Cerebellar nuclear complex (tissue), 1 donor: ENCODE measurements at regions not wholly inside any gene's neighbourhood (a gene's known extent, or its start where the extent isn't known, plus 50 kb on each side); places are given as distances from the start of the nearest gene placed in this dataset.
"Not testable (repeated sequence)": the region's sequence is repeated elsewhere in the genome, so short reads cannot be mapped to it uniquely, and the experiment has no call there.

Experiments used
- DNase-seq, 2 experiments: peaks; one replicate each; lab custom pipeline; 2025; lab: John Stamatoyannopoulos, UW

DNA sequence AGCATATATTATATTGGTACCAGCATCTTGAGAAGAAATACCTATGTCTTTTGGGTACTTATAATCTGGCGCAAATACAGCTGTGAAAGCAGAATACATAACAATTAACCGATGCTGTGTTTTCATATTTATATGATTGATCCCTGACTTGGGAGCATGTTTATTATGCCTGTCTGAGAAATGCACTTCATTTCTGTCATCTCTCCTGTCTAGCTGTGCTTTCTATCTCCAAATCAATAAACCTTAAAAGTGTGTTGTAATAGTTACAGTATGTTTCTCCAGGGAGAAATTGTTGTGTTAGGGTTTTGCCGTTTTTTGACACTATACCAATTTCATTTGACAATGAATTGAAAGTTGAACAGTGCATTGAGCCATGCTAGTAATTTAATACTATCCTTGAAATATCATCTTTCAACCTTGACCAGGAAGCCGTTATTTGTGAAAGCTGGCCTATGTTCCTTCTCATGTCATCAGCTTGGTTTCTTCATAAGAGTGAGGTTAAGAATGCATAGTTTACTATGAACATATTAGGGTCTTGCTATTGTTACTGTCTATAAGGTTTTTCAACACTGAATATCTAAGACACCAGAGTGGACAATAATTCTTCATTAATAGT is 206.2 kb upstream of the PCDH18 start:
- DNase-seq: no peak

DNA sequence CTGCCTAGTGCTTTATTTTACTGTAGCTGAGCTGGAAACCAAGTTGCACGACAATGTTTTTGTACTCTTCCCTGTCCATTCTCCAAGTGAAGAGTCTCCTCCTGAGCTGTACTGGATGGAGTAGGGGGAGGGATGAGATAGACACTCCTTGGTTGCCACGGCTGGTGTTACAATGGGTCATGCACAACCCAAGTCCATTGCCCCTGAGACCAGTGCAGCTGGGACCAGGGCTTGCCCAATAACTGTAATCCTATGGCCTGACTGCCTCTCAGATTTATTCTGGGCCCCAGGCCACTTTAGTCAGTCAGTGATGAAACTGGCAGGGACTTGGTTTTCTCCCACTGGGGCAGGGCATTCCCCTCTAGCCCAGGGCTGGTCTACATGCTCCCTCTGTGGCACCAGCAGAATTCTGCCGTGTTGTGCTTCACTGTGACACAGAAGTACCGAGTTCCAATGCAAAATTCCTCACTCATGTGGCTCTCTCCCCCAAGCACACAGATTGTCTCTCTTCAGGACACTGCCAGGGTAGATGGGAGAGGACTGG is 203.3 kb upstream of the PCDH18 start:
- DNase-seq: no peak

DNA sequence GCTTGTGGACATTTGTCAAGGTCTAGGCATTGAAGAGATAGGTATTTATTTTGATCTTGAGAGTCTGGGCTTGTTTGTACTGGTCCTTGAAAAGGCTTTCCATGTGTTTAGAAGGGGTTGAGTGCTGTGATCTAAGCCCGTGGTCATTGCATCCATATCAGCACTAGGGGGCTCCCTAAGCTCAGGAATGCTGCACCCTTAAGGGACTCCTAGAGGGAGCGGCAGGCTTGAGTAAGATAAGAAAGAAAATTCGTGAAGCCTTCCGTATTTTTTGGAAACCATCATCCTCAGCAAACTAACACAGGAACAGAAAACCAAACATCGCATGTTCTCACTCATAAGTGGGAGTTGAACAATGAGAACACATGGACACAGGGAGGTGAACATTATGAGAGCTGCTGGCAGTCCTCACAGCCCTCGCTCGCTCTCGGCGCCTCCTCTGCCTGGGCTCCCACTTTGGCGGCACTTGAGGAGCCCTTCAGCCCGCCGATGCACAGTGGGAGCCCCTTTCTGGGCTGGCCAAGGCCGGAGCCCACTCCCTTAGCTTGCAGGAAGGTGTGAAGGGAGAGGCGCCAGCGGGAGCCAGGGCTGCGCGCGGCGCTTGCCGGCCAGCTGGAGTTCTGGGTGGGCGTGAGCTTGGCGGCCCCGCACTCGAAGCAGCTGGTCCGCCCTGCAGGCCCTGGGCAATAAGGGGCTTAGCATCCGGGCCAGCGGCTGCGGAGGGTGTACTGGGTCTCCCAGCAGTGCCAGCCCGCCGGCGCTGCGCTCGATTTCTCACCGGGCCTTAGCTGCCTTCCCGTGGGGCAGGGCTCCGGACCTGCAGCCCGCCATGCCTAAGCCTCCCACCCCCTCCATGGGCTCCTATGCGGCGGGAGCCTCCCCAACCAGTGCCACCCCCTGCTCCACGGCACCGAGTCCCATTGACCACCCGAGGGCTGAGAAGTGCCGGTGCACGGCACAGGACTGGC is 201.2 kb upstream of the PCDH18 start:
- DNase-seq: not testable (repeated sequence)

DNA sequence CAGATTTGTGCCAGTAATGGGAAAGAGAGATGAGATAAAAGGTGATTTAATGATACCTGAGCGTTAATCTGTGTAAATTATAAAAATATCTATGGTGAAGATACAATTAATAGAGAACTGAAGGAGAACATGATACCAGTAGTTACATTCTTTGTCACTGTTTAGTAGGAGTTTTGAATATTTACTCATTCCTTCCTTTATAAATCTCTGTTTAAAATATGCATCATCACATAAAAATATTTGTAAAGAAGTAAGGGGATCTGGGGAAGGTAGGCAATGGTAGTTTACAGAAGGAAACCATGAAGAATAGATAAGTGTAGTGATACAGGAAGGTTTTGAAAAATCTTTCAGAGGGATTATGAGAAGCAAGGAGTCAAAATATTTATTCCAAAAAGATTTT is 190.6 kb upstream of the PCDH18 start:
- no peak for DNase-seq

DNA sequence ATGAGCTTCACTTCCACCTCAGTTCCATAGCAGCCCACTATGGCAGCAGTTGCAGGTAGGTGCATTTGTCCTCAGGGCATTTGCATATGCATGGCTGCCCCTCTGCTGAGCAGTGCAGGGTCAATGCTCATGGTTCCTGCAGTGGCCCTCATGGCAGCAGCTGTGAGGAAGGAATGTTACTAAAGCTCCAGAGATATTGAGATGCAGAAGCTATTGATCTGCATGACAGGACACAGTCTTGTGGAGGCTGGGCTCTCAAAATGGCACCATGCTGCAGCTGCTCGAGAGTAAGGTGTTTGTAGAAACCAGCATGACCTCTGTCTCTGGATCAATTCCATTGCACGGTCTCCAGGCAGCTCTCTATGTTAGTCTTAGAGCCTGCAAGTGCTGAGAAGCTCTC is 179.2 kb upstream of the PCDH18 start:
- DNase-seq: no peak

DNA sequence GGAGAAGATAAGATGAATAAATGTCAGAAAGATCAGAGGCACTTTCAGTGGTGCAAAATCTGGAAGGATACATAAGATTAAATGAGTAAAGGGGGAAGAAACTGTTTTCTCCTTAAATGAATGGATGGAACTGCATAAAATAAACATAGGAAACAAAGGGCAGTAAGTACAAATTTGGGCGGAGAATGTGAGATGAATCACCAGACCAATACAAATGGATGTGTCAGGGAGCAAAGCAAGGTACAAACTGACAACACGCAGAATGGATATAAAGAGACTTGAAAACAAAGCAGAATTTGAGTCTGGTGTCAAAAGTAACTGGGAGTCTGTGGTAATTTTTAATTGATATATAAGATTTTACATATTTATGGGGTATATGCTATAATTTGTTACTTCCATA is 175.3 kb upstream of the PCDH18 start:
- DNase-seq: no peak

DNA sequence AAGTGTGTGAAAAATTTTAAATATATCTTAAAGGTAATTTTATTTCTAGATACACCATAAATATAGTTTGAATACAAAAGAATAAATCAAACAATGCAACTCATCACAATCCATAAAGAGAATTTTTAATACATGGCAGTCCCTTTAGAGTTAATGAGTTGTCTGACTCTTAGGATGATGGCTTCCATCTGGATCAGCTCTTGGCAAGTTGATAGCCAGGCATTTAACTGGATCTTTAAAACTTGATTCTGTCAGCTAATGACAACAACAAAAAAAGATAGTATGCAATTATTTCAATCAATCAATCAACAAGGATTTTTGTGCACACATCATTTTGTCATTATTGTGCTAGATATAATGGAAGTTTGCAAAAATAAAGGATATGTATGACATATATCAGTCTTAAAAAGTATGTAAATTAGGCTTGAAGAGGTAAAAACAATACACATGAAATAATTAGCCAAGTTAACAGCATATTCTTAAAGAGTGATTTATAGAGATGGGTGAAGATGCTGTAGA is 174.9 kb upstream of the PCDH18 start:
- no peak for DNase-seq

DNA sequence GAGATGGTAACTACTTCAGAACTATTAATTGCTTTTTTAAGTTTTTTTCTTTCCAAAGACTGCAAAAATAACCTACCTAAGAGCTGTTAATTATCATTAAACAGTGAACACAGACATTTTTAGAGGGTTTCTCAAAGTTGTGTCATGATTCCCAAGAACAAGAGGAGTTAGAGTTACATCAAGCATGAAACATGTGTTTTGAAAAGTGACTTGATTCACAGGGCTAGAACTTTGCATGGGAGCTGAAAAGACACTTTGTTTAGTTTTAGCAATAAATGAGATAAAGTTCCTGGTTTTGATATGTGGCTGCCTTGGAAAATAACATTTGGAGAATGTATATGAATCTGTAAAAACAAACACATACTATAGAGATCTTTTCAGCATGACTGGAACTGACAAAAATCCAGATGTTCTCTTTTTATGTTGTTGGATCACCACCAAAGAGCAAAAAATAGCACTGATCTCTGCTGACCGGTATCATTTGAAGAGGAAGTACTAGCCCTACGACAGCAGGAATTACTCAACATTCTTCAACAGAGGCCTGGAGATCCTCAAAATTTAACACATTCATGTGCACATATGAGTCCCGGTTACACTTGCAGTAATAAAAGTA is 173.0 kb upstream of the PCDH18 start:
- no peak for DNase-seq

DNA sequence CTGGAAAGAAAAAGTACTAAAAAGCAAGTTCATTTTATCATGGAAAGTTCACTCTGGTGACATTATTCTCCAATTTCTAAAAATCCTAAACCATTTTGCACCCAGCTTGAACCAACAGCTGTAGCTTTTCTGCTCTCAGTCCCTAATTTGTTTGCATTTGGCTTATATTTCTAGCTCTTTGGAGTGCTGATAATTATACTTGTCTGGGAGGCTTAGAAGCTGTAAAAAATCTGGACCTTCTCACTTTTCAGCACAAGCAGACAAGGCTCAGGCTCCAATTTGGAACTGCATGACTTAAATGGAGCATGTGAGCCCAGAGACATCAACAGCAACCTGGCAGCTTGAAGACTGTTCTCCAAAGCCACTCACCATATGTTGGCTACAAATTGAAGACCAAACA is 170.9 kb upstream of the PCDH18 start:
- DNase-seq: no peak

DNA sequence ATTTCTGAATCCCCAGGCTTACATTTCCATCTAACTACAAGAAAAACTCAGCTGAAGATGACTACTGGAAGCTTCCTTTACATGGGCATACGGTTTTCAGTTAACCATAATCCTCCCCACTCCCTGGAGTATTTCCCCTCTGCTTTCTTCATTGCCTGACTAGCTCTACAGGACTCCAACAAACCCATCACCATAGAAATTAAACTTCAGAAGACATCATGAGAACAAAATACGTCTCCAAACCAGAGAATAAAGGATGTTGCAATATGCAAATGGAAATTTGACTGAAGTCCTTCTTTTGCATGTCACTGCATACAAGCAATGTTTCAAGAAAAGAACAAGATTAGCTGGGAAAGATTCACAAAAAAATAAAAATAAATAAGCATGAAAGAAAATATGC is 170.2 kb upstream of the PCDH18 start:
- no peak for DNase-seq

DNA sequence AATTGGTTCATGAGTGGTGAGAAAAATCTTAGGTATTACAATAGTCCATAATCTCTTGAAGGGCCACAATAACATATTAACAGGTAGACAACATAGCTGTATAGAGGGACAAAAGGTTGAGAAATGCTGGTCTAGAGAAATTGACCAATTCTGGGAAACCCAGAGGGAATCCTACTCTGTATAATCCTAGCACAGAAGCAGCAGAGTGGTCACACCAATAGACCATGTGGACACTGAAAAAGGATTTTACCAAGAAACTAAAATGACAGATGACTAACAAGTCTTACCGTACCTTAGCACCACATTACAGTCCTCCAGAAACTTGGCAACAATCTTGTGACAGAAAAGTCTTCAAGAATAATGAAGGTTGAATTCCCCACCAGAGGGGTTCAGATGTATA is 169.1 kb upstream of the PCDH18 start:
- no peak for DNase-seq

DNA sequence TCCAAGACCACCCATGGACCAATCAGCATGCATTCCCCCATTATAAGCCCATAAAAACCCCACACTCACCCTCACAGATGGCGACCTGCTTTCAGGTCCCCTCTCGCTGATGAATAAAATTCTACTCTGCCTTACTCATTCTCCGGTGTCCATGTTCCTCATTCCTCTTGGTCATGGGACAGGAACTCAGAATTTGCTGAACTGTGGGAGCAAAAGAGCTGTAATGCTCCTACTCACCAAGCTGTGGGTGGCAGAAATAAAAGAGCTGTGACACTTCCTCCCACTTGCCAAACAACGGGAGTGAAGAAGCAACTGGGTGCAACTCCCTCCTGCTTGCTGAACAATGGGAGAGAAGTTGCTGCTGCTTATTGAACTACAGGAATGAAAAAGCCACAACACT is 168.5 kb upstream of the PCDH18 start:
- DNase-seq: no peak

DNA sequence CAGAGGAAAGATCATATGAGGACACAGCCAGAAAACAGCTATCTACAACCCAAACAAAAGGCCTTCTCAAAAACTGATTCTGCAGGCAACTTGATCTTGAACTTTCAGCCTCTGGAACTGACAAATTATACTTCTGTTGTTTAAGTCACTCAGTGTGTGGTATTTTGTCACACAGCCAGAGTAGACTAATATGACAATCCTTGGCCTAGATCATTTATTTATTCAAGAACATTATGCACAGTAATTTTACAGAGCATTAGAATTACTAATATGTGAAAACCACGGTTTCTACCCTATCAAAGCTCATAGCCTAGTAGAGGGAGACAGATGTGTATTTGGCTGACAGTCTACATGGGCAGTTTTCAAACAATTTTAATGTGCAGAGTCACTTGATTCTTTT is 167.8 kb upstream of the PCDH18 start:
- no peak for DNase-seq

DNA sequence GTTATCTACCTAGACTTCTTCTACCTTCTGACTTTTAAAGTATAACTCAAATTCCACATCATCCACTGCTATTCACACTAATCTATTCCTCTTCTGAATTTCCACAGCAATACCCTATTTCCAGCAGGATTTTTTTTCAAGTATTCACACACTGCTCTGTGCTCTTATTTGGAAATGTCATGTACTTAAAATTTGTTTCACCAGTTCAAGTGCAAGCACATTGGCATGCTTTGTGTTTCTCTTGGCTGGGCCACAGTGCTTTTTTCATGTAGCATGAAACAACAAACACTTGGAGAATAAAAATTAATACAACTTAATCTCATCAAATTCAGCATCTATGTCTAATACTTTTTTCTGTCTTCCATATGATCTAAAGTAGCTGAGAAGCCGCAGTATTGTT is 161.8 kb upstream of the PCDH18 start:
- no peak for DNase-seq

DNA sequence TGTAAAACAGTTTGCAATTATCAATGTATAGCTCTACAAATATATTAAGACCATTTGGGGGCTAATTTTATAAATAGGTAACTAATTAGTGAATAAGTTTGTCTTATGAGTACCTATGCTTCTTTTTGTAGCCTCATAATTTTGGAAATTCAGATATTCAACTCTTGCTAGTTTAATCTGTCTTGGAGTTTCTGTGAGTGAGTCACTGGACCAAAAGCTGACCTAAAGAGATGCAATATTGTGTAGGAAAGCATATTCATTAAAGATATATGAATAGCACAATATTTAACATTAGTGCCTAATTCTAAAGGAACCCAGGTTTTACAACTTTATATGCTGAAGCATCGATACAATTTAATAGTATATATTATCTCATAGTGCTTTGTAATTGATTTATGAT is 161.3 kb upstream of the PCDH18 start:
- DNase-seq: no peak

DNA sequence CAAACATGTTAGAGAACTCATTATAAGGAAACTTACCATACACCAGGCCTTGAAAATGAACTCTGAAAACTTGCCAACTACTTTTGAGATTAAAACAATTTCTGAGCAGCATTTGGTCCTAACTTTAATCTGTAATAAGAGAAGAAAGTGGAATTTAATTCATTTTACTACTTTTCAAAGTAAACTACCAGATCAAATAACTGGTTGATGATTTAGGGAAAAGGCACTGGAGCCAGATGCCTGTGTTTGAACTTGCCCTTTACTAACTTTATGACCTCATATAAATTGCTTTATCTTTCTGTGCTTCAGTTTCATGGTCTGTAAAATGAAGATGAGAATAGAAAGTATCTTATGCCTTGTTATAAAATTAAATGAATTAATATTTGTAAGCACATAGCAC is 159.9 kb upstream of the PCDH18 start:
- DNase-seq: no peak

DNA sequence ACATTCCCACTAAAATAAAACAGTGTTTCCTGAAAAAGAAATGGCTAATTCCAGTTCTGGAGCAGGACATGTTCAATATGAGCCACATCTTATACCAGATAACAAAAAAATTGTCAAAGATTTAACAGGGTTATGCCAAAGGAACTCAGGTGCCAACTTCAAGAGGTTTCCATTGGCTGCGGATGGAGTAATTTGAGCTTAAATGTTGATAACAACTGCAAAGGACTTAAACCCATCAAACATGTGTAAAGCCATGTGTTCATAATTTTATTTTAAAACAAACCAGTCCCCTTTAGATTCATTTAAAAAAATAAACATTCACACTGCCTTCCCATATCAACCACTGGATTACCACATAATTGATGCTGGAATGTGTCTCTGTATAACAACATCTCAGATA is 156.4 kb upstream of the PCDH18 start:
- DNase-seq: no peak

DNA sequence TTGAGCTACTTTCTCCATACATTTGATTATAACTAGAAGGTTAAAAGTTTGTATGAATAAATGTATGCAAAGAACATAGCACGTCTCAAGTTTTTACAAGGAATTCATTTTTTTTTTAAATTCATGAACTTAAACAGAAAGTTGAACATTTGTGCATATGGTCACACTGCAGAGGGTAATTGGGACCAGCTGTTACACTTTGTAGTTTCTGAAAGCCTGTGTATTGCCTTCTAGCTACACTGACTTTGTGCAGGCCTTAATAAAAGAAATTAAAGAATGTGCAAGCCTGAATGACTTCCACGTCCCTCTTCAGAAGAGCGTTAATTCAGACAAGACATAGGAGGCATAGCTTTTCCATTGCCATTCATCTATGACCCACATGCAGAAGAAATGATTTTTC is 153.1 kb upstream of the PCDH18 start:
- no peak for DNase-seq

DNA sequence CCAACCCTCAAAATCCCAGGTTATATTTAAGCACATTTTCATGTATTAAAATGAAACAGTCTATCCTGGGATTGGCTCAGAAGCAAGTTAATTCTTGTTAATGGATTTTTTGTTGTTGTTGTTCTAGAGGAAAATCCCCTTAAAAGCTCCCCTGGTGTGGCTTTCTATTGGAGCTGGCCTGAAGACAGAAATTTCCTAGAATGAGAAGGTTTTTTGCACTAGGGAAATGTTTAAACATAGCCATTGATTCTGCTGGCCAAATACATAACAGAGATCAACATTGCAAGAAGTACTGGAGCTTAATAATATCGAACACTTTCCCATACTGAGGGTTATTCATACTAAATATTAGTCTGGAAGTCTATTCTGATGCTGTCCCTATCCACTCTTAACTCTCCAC is 148.8 kb upstream of the PCDH18 start:
- no peak for DNase-seq

DNA sequence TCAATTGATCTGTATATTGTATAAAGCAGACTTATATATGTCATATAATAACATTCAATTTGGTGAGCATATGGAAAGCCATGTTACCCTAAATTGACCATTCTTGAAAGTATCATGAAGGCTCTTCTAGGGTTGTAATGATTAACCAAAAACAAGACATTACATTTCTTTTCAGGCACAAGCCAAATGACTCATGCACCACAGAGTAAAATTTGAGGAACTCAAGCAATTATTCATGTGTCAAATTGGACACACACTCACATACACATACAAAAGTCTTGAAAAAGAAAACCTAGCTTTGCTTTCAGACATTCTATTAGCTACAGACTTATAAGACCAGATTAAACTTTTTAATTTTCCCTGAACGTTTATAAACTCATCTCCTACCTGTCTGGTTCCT is 146.5 kb upstream of the PCDH18 start:
- DNase-seq: no peak

DNA sequence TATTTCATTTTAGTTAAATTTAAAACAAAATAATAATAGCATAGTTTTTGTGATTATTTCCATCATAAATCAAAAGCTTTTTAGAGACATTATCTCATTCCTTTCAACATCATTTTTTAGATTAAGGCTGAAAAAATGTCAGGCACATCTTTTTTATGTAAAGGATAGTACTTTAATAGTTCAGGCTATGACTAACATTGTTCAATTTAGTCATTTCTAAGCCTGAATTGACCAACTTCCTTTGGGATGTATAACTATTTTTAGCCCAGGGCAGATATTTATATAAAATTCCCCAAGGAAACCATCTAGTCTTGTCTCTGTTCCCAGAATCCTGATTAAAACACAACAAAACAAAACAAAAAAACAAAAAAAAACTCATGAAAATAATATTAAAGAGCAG is 145.6 kb upstream of the PCDH18 start:
- DNase-seq: no peak

DNA sequence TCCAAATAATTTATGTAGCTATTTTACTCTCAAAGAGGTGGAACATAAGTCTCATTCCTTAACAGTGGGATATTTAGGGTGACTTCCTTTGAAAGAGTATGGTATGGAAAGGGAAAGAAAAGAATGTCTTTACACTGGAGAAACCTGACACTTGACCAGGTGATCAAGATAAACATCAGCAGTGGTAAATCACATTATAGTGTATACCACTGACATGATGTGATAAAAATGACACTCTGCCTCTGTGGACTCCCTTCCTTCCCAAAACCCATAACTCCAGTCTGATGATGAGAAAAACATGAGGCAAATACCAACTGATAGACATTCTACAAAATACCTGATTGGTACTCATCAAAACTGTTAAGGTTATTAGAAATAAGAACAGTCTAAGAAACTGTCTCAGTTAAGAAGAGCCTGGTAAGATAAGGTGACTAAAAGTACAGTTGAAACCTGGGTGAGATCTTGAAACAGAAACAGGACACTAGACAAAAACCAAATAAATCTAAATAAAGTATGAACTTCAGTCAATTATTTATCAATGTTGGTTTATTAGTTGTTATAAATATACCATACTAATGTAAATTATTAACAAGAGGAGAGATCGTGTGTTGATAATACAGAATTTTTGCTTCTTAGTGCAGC is 144.2 kb upstream of the PCDH18 start:
- no peak for DNase-seq
